ENCODE measurements at regions not wholly inside any gene's neighbourhood (a gene's known extent, or its start where the extent isn't known, plus 50 kb on each side); places are given as distances from the start of the nearest gene placed in this dataset.

DNA sequence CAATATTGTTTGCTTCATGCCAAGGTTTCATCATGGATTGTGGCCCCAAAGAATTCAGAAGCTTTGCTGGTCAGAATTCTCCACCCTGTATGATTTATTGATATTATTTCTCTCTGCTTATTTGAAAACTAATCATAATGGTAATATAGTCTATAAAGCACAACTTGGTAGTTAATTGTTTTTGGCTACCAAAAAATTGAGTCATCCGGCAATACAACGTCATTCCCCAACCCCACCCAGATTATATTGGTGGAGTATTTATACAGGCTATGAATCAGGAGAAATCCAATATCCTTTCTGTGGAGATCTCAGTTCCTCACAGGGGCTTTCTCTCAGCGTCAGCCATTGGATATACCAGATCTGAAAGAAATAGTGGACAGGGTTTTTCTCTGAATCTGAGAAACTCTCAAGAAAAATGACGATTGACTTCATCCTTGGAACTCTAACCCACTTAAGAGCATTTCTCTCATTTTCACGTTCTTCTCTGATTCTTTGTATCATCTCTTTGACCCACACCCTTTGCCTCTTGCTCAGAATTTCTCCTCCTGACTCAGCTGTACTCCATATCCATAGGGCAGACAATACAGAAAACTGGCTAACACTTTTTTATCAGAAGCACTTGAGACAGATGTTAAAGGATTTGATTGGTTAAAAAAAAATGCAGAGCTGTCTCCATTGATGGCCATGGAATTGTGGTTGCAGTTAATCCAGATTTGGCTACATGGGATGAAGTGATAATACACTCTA lies 1055.8 kb upstream of the CADM2 start:
- no peak for DNase-seq

DNA sequence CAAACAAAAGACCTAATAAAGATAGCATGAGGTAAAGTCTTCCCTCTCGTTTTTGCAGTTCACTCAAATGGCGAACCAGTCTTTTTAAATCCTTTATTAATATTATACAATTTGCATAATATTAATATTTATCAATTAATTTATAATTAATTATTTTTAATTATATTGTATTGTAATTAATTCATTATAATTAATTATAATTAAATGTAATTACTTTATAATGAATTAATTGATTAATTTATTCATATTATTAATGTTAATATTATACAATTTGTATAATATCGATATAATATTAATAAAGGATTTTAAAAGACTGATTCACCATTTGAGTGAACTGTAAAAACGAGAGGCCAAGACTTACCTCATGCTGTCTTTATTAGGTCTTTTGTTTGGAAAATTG lies 1045.4 kb upstream of the CADM2 start:
- no peak for DNase-seq

DNA sequence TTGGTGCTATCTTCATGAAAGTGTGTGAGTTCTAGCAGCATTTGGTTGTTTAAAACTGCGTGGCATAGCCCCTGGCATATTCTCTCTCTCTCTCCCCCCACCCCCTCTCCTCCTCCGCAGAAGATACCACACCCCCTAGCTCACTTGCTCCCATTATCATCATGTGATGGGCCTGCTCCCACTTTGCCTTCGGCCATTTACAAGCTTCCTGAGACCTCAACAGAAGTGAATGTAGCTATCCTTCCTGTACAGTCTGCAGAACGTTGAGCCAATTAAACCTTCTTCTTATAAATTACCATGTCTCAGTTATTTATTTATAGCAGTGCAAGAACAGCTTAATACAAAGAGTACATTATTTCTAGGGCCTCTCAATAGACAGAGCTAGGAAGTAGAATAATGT lies 1032.5 kb upstream of the CADM2 start:
- no peak for DNase-seq

DNA sequence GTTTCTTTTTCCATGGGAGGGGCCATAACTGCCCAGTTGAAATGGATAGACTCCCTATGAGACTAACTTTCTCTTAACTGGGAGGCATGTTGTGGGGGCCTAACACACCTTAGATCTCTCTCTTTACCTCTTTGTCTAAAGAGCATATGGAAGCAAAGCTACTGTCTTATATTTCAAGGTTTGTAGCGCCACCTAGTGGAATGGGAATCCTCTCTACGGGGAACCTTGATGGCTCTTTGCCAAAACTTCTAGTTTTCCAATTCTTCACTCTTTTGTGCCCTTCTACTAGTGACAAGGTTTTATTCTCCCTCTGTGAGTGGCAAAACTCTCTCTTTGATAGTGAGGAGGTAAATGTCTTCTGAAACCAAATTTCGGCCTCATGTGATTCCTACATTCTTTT lies 1030.4 kb upstream of the CADM2 start:
- peak; percentile 19 for DNase-seq

DNA sequence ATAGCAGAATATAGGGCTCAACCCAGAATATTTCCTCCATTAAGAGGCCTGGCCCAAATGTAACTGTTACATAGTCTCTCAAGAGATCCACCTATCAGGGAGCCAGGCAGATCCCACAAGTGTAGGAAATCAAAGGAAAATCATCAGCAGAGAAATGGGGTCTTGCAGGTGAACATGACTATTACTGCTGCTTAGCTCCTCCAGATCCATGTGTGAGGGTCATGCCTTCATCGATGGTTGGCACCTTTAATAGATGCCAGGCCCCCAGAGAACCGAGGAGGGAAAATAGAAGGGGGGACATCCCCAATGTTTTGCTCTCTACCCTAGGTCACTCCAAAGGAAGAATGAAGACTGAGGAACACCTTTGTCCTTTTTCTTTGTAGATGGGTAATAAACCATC lies 1029.9 kb upstream of the CADM2 start:
- peak; percentile 2 for DNase-seq

DNA sequence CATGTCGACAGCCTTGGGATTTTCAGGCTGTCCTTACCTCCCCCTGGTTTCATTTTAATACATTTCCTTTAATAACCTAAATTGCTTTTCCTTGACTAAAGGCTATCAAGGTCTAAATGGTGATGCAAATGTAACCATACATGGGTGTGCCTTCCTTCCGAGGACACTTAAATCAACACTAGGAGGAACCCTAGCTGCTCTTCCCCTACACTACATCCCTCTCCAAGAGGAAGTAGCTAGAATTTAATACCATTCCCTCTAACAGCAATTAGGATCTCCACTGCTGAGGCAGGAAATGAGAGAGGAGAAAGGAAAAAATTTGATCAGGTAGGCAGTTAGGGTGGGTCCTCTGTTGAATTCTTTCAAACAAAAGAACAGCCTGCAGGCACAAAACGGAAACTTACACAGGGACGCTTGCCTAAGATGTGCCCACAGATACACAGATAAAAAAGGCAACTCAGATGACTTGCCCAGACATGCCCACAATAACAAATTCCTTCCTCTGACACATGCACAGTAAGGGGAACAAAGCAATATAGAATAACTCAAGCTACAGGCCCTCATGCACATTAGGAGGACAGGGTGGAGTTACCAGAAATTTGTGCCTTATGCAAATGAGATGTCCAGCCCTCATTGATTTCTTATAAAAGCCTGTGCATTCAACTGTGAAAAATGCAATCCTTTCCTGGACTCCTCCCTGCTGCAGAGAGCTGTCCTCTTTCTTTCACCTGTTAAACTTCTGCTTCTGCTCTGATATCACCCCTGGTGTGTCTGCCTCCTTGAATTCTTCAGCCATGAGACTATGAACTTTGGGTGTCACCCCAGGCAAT lies 1024.4 kb upstream of the CADM2 start:
- DNase-seq = peak; percentile 32

DNA sequence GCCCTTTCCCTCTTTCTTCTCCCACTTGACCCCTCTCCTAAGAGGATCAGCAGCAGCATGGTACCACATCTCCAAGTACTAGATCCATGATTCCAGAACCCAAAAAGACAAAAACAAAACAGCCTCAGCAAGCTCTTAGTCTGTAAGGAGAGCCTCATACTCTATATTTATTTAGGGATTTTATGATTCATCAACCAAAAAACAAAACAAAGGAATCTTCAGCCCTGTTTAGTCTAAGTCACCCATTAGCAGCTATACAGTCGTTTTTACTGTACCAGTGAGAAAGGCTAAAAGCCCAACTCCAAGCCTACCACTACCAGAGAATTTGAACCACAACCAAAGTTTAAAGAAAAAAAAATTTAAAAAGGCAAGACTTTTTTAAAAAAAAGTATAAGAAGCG lies 1020.3 kb upstream of the CADM2 start:
- DNase-seq = no peak

DNA sequence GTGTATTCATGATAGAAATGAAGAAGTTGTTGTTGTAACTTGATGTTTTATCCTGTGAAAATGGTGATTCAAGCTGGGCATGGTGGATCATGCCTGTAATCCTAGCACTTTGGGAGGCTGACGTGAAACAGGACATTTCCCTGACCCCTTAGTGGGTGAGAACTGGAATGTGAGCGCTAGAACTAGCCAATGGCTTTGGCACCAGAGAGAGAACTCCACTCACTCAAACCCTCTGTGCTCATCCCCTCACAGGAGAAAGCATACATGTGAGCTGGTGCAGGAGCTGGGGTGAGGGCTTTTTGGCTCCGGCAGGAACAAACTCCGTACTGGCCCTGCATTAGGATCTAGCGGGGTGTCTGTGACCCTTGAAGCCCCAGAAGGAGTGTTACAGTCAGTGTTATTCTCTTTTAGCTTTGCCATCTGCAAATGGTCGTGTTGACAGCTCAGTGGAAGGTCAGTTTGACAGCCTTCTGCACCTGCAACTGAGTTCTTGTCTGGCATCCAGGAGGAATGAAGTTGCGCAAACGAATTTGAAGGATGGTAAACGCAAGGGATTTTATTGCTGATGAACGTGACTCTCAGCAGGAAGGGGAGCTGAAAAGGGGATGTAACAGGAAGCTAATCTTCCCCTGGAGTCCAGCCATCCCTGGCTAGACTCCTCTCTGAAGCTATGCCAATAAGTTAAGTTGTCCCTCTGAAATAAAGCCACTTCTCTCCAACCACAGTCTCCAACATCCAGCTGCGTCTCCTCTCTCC lies 1016.6 kb upstream of the CADM2 start:
- DNase-seq = no peak

DNA sequence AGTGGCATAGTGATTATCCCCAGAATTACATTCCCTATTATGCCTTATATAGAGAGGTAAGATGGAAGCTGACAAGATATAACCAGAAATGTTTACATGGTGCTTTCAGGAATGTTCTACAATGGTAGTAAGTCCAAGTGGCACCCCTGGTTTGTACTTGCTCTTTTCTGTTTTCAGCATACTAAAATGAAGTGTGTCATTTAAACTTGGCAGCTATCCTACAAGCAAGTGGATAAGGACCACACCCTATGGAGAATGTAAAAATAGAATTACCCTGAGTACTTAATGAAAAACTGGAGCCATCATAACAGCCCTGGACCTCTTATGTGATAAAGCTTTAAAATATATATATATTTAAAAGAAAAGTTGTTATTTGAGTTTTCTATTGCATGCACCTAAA lies 1012.7 kb upstream of the CADM2 start:
- DNase-seq = no peak

DNA sequence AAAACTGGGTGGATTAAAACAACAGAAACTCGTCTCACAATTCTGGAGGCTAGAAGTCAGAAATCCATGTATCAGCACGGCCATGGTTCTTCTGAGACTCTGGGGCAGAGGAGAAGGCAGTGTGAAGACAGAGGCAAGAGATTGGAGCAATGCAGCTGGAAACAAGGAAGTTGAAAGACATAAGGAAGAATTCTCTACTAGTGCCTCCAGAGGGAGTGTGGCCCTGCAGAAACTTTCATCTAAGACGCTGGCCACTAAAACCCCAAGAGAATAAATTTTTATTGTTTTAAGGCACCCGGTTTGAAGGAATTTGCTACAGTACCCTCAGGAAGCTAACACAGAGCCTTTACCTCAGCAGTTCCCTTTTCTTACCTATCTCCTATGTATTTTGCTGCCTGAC lies 1012.2 kb upstream of the CADM2 start:
- DNase-seq = no peak

DNA sequence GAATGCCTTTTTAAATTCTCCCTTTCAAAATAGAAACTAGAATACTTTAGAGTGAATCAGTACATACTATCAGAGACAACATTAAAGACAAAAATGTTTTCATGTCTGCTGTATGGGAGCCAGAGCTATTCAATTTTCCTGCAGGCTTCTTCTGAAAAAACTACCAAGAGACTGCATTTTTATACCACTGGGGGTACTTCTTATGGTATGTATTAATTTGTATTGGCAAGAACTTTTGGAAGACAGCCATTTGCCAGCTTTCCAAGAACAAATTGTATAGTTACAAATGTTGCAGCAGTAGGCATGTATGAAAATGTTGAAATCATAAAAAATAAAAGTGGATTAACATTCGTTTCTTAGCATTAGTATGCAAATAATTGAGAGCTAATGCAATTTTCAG lies 1010.0 kb upstream of the CADM2 start:
- no peak for DNase-seq

DNA sequence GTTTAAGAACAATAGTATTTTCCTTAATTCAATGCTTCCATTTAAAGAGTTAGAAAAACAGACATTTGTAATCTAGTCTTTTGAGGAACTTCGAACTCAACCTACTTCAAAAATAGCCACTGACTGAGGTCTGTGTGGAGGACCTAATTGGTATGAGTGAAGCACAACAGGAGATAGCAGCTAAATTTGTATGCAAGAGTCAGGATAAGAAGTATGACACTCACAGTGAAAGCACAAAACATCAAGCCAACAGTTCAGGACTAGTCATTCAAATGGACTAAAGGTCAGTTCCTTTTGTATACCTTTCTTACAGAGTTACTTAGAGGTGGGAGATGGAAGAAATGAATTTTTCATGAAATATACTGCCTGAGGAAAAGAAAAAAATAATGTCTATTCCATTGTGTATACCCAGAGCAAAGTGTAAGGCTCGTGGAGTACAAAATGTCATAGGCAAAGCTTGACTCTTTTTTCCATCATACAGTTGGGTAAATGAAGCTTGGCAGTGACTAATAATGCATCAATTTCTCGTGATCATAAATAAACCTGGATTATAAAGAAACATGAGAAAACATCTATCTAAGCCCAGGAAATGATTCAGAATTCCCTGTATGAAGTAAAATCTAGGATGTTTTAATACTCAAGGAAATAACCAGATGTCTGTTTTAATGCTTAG lies 1005.2 kb upstream of the CADM2 start:
- peak; percentile 7 for DNase-seq

DNA sequence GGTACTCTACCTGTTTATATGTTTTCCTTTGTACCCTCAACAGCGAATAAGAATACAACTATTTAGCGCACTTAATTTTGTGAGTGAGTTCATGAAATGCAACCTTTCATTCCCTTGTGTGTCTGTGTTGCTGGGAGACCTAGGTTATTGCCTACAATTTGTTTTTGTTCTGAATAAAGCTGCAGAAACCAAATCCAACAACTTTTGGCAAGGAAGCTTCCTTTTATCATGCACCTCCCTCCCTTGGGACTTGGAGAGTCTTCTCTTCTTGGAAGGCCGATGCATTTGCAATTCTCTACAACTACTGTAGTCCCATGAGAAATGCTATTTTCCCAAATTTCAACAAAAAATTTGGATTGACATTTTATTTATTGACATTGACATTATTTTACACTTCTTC lies 1002.4 kb upstream of the CADM2 start:
- no peak for DNase-seq

DNA sequence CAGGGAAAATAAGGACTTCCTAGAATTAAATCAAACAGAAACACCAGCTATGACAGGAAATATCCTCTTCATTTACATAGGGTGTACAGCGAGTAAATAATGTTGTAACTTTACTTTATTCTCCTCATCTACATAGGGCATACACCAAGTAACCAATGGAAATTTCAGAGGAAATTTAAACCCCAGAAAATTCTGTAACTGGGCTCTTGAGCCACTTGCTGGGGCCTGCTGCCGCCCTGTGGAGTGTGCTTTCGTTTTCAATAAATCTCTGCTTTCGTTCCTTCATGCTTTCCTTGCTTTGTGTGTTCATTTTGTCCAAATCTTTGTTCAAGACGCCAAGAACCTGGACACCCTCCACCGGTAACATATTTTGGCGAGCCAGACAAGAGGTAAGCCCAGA lies 990.4 kb upstream of the CADM2 start:
- no peak for DNase-seq

DNA sequence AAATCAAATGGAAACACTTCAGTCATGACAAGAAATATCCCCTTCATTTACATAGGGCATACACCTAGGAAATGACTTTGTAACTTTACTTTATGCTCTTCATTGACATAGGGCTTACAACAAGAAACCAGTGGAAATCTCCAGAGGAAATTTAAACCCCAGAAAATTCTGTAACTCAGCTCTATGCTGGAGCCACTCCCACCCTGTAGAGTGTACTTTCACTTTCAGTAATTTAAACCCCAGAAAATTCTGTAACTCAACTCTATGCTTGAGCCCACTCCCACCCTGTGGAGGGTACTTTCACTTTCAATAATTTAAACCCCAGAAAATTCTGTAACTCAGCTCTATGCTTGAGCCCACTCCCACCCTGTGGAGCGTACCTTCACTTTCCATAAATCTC lies 987.1 kb upstream of the CADM2 start:
- no peak for DNase-seq

DNA sequence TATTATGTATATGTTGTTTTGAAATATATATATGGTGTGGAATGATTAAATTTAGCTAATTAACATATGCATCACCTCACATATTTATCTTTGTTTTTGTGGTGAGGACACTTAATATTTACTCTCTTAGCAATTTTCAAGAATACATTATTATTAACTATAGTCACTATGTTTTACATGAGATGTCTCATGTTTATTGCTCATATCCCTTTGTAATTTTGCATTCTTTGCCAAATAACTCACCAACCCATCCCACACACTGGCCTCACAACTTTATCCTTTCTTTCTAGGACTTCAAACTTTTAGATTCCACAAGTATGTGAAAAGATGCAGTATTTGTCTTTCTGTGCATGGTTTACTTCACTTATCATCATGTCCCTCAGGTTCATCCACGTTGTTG lies 950.2 kb upstream of the CADM2 start:
- no peak for DNase-seq

DNA sequence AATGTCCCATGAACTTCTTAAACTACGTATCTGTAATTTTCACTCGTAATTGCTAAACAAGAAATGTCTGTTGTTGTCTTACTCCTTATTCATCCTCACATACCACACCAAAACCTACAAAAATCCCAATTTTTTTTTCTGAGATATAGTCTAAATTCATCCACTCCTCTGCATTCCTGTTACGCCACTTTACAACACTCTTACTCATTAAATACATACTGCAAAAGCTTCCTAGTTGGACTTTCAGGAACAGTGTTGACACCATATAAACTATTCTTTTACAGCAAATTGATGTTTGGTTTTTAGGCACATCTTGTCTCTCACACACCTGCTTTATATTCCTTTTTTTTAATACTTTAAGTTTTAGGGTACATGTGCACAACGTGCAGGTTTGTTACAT lies 934.9 kb upstream of the CADM2 start:
- no peak for DNase-seq

DNA sequence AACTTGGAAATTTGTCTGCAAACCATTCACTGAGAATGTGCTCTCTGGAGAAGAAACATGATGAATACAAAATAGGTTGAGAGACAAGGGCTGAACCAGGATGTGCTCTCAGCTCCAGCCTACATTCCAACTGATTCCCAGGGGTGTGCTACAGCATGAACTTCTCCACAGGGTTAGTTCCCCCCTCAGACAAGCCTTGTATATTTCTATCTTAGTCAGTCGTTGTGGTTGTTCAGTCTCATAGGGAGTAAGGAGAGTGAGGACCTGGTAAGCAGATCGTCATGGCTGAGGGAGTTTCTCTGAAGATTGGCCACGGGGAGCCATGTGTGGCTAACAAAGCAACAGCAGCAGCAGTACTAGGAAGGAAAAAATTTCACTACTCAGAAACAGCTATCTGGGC lies 919.7 kb upstream of the CADM2 start:
- no peak for DNase-seq

DNA sequence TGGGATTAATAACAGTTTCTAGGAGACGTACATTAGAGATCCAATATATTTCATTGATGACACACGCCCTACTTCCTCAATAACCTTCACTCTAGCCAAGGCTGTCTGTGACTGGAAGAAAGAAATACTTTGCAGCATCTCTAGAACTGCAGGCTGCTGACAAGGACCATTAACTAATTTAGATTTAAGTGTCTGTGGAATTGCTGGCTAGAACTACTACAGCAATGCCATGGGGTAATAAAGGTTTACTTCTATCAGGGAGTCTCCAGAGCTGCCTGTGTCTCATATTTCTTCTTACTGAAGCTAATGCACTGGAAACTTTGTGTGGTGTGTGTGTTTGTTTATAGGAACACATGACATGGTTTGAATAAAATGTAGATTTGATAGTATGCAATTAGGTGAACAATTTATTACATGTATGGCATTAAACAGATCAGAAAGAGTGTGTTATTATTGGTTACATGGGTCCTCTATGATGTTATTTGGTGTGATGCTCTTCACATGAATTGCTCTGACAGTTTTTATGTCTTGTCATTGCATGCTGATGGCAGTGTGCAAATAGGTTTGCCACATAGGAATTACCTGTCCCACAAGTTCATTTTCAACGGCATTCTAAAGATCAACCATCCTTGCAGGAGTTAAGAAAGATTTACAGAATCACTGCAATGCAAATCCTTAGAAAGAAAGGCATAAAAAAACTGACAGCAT lies 916.2 kb upstream of the CADM2 start:
- DNase-seq = no peak

DNA sequence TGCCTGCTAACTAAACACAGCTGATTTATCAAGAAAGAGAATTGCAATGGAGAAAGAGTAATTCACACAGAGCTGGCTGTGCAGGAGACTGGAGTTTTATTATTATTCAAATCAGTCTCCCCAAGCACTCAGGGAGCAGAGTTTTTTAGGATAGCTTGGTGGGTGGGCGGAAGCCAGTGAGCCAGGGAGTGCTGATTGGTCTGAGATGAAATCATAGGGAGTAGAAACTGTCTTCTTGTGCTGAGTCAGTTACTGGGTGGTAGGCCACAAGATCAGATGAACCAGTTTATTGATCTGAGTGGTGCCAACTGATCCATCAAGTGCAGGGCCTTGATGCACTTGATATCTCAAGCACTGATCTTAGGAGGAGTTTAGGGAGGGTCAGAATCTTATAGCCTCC lies 891.9 kb upstream of the CADM2 start:
- DNase-seq = no peak

DNA sequence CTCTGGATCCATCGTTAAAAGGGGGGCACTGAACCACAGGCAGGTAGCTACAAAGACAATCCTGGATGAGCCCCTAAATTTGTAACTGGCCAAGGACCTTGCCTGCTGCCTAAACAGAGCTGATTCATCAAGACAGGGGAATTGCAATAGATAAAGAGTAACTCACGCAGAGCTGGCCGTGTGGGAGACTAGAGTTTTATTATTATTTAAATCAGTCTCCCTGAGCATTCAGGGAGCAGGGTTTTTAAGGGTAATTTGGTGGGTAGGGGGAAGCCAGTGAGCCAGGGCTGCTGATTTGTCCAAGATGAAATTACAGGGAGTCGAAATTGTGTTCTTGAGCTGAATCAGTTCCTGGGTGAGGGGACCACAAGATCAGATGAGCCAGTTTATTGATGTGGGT lies 885.1 kb upstream of the CADM2 start:
- DNase-seq = no peak

DNA sequence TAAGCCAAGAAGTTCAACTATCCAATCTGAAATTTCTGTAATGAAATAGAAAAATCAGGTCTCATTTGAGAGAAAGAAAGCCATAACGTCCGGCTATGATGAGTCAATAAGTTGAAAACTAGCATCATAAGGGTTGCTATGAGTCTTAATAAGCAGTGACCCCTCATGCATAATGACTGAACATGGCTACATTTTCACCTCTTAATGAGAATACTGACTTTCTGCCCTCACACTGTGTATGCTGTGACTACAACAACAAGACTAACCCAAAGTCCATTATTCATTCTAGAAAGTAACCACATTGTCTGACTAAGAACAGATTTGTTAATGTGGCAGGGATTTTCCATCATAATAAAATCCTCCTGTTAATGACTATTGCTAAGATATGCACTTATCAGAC lies 884.0 kb upstream of the CADM2 start:
- no peak for DNase-seq
